ENCODE measurements at regions not wholly inside any gene's neighbourhood (a gene's known extent, or its start where the extent isn't known, plus 50 kb on each side); places are given as distances from the start of the nearest gene placed in this dataset.

DNA sequence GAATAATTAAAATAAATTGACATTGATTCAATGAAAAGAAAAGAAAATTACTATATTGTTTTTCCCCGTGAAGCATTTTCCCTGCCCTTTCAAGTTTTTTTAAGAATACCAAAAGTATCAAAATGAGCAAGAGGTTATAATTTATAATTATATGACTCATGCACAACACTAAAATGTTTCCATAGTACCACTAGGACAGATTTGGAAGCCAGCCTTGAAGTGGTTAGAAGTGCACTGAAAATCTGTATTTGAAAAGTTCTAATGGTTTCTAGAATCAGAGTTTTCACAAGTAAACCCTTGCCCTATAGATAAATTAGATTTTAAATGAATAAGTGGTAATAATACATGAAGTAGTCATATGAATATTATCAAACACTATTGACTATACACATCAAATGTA is 140.9 kb downstream of the HNRNPD start:
- Mint-ChIP-seq H3K27me3 (peaks cover 9 to 16% of the 10 kb centered on the region in 2 donors), H3K4me3 (no peak overlapping the region), H3K9me3 (peaks cover 0 to 5% (median 0%) of the 10 kb centered on the region in 8 donors), H3K36me3 (no peaks in the 10 kb centered on the region), H3K4me1 (no peaks in the 10 kb centered on the region), H3K27ac (no peak overlapping the region)
- Histone ChIP-seq H3K36me3 (ENCODE audit: insufficient read depth, low read length) (no peaks in the 10 kb centered on the region), H3K27ac (ENCODE audit: low read depth, low read length) (no peak overlapping the region), H3K4me3 (ENCODE audit: low read length in 2 of 2) (no peak overlapping the region), H3K27me3 (ENCODE audit: insufficient read depth, low read length) (no peaks in the 10 kb centered on the region), H3K9me3 (ENCODE audit: control insufficient read depth in 1 of 2, low read length in 2 of 2) (no peaks in the 10 kb centered on the region), H3K4me1 (ENCODE audit: insufficient read depth, low read length) (no peaks in the 10 kb centered on the region)
- POLR2A ChIA-PET (ENCODE audit: partially characterized antibody): no interaction called here
- DNase-seq: no peak
- intact Hi-C loops (cut with micrococcal nuclease): no loop called here
- CTCF ChIA-PET (ENCODE audit: partially characterized antibody): no interaction called here

DNA sequence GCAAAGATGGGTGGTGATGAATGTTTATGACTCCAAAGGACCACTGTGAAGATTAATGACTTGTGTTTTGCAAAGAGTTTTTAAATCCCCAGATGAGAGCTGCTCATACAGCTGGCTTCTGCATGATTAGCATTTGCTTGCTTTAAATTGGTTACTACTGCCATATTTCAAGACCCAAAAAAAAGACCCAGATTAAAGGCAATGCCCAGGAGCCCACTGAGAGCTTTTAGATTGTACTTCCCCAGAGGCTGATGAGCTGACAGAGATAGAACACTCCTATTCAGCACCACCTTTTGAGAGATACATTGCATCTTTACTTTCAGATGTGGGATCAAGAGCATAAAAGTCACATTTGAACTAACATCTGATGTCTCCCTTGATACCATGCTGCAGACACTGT is 142.0 kb downstream of the HNRNPD start:
- Mint-ChIP-seq H3K9me3 (peaks cover 0 to 3% (median 0%) of the 10 kb centered on the region in 8 donors), H3K27ac (no peak overlapping the region), H3K4me3 (no peak overlapping the region), H3K36me3 (no peaks in the 10 kb centered on the region), H3K4me1 (no peaks in the 10 kb centered on the region), H3K27me3 (peaks cover 8 to 17% of the 10 kb centered on the region in 2 donors)
- H3K4me1 ChIP-seq (ENCODE audit: insufficient read depth, low read length): no peaks in the 10 kb centered on the region
- H3K36me3 ChIP-seq (ENCODE audit: insufficient read depth, low read length): no peaks in the 10 kb centered on the region
- no peaks in the 10 kb centered on the region for H3K9me3 ChIP-seq (ENCODE audit: control insufficient read depth in 1 of 2, low read length in 2 of 2)
- H3K27ac ChIP-seq (ENCODE audit: low read depth, low read length): no peak overlapping the region
- no peak for DNase-seq
- H3K4me3 ChIP-seq (ENCODE audit: low read length in 2 of 2): no peak overlapping the region
- CTCF ChIA-PET (ENCODE audit: partially characterized antibody): no interaction called here
- no peaks in the 10 kb centered on the region for H3K27me3 ChIP-seq (ENCODE audit: insufficient read depth, low read length)
- POLR2A ChIA-PET (ENCODE audit: partially characterized antibody): no interaction called here
- intact Hi-C loops (cut with micrococcal nuclease): no loop called here

DNA sequence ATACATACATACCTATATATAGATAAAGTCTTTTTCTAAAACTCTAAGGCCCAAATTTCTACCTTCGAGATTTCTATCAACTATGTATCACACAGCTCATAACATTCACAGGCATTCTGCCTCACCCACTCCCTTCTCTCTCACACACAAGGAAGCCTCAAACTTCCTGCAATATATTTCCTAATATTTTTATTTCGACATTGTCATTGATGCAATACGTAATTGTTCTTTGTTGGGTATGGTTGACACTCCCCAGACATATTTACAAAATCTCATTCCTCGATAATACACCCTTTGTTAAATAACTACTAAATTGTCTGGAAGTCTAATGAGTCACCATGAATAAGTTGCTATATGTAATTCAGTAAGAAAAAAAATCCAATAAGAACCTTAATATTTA is 143.5 kb downstream of the HNRNPD start:
- Histone ChIP-seq H3K9me3 (ENCODE audit: control insufficient read depth in 1 of 2, low read length in 2 of 2) (no peaks in the 10 kb centered on the region), H3K36me3 (ENCODE audit: insufficient read depth, low read length) (no peaks in the 10 kb centered on the region), H3K27me3 (ENCODE audit: insufficient read depth, low read length) (no peaks in the 10 kb centered on the region), H3K4me1 (ENCODE audit: insufficient read depth, low read length) (no peaks in the 10 kb centered on the region), H3K27ac (ENCODE audit: low read depth, low read length) (no peak overlapping the region), H3K4me3 (ENCODE audit: low read length in 2 of 2) (no peak overlapping the region)
- ChIA-PET POLR2A (ENCODE audit: partially characterized antibody) (no interaction called here), CTCF (ENCODE audit: partially characterized antibody) (no interaction called here)
- no peak for DNase-seq
- H3K4me3 Mint-ChIP-seq: no peak overlapping the region
- no peaks in the 10 kb centered on the region for H3K4me1 Mint-ChIP-seq
- no peaks in the 10 kb centered on the region for H3K36me3 Mint-ChIP-seq
- intact Hi-C loops (cut with micrococcal nuclease): no loop called here
- H3K9me3 Mint-ChIP-seq: peaks cover 0 to 3% (median 0%) of the 10 kb centered on the region in 8 donors
- H3K27me3 Mint-ChIP-seq: peaks cover 9 to 15% of the 10 kb centered on the region in 2 donors
- H3K27ac Mint-ChIP-seq: no peak overlapping the region

- Histone ChIP-seq H3K4me1 (ENCODE audit: insufficient read depth, low read length) (peaks cover 14% of the 10 kb centered on the region), H3K27me3 (ENCODE audit: insufficient read depth, low read length) (no peaks in the 10 kb centered on the region), H3K4me3 (ENCODE audit: low read length in 2 of 2) (no peak overlapping the region), H3K27ac (ENCODE audit: low read depth, low read length) (no peak overlapping the region), H3K9me3 (ENCODE audit: control insufficient read depth in 1 of 2, low read length in 2 of 2) (no peaks in the 10 kb centered on the region), H3K36me3 (ENCODE audit: insufficient read depth, low read length) (no peaks in the 10 kb centered on the region)
- CTCF ChIA-PET (ENCODE audit: partially characterized antibody): interaction anchor here (0.9 to 1.8 kb wide), 2 partner anchors 43 to 101 kb away, joined by 3 to 5 read pairs; no protein-coding TSS in a partner anchor
- Mint-ChIP-seq H3K4me3 (no peak overlapping the region), H3K36me3 (no peaks in the 10 kb centered on the region), H3K27ac (no peak overlapping the region), H3K27me3 (peaks cover 7% of the 10 kb centered on the region in 2 donors), H3K9me3 (peaks cover 0 to 2% (median 0%) of the 10 kb centered on the region in 8 donors), H3K4me1 (peaks cover 4 to 11% (median 7%) of the 10 kb centered on the region in 4 donors)
- POLR2A ChIA-PET (ENCODE audit: partially characterized antibody): no interaction called here
- DNase-seq: no peak
- intact Hi-C loops (cut with micrococcal nuclease): no loop called here
Observed at GRCh38 chr4:82225030-82225429, 148.8 kb downstream of the HNRNPD start.

DNA sequence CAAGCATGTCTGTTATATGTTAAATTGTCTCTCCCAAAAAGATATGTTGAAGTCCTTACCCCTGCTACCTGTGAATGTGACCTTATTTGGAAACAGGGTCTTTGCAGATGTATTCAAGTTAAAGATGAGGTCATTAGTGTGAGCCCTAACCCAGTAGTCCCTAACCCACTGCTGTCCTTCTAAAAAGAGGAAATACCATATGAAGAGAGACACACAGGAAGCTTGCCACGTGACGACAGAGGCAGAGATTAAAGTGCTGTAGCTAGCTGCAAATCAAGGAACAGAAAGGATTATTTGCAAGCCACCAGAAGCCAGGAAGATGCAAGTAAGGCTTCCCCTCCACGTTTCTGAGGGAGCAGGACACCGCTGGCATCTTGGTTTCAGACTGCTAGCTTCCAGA is 150.1 kb downstream of the HNRNPD start:
- no peaks in the 10 kb centered on the region for H3K27me3 ChIP-seq (ENCODE audit: insufficient read depth, low read length)
- H3K4me3 Mint-ChIP-seq: peak overlapping the region in 7 of 8 donors; percentile 5 to 80 (median 58)
- peak; percentile 25 to 46 (median 30) for DNase-seq
- H3K36me3 ChIP-seq (ENCODE audit: insufficient read depth, low read length): no peaks in the 10 kb centered on the region
- peaks cover 0 to 2% (median 0%) of the 10 kb centered on the region in 8 donors for H3K9me3 Mint-ChIP-seq
- ChIA-PET CTCF (ENCODE audit: partially characterized antibody) (interaction anchor here (1.0 to 1.4 kb wide), 3 partner anchors 10 to 45 kb away, joined by 3 to 8 read pairs (median 3); no protein-coding TSS in a partner anchor), POLR2A (ENCODE audit: partially characterized antibody) (no interaction called here)
- no peaks in the 10 kb centered on the region for H3K9me3 ChIP-seq (ENCODE audit: control insufficient read depth in 1 of 2, low read length in 2 of 2)
- H3K36me3 Mint-ChIP-seq: no peaks in the 10 kb centered on the region
- no peak overlapping the region for H3K4me3 ChIP-seq (ENCODE audit: low read length in 2 of 2)
- intact Hi-C loops (cut with micrococcal nuclease): loop anchor here (1.0 kb wide), 1 partner anchor 45 kb away; no protein-coding TSS in a partner anchor
- peak overlapping the region in 2 of 7 donors; percentile 14 to 39 for H3K27ac Mint-ChIP-seq
- H3K4me1 ChIP-seq (ENCODE audit: insufficient read depth, low read length): peaks cover 14% of the 10 kb centered on the region
- H3K27me3 Mint-ChIP-seq: peaks cover 4 to 5% of the 10 kb centered on the region in 2 donors
- peaks cover 4 to 11% (median 7%) of the 10 kb centered on the region in 4 donors for H3K4me1 Mint-ChIP-seq
- no peak overlapping the region for H3K27ac ChIP-seq (ENCODE audit: low read depth, low read length)

DNA sequence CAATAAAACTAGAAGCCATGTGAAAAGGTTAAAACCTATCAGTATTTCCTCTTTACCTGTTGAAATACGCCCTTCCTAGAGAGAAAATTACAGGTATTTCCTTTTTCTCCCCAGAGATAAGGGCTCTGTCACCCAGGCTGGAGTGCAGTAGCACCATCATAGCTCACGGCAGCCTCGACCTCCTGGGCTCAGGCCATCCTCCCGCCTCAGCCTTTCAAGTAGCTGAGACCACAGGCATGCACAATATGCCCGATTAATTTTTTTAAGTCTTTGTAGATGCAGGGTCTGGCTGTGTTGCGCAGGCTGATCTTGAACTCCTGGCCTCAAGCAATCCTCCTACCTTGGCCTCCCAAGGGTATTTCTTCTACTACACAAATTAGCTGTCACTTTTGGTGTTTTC is 154.4 kb downstream of the HNRNPD start:
- CTCF ChIA-PET (ENCODE audit: partially characterized antibody): interaction anchor here (1.0 to 2.3 kb wide), 3 partner anchors 65 to 306 kb away, joined by 3 to 10 read pairs (median 4); no protein-coding TSS in a partner anchor
- POLR2A ChIA-PET (ENCODE audit: partially characterized antibody): no interaction called here
- Mint-ChIP-seq H3K9me3 (peaks cover 0 to 4% (median 0%) of the 10 kb centered on the region in 8 donors), H3K27ac (no peak overlapping the region), H3K27me3 (no peaks in the 10 kb centered on the region), H3K4me3 (no peak overlapping the region), H3K4me1 (peaks cover 9 to 20% (median 12%) of the 10 kb centered on the region in 4 donors), H3K36me3 (no peaks in the 10 kb centered on the region)
- H3K27me3 ChIP-seq (ENCODE audit: insufficient read depth, low read length): no peaks in the 10 kb centered on the region
- H3K4me1 ChIP-seq (ENCODE audit: insufficient read depth, low read length): peaks cover 15% of the 10 kb centered on the region
- no peak overlapping the region for H3K27ac ChIP-seq (ENCODE audit: low read depth, low read length)
- DNase-seq: no peak
- no peak overlapping the region for H3K4me3 ChIP-seq (ENCODE audit: low read length in 2 of 2)
- no peaks in the 10 kb centered on the region for H3K9me3 ChIP-seq (ENCODE audit: control insufficient read depth in 1 of 2, low read length in 2 of 2)
- H3K36me3 ChIP-seq (ENCODE audit: insufficient read depth, low read length): no peaks in the 10 kb centered on the region
- intact Hi-C loops (cut with micrococcal nuclease): loop anchor here (5.0 kb wide), 1 partner anchor 812 kb away; no protein-coding TSS in a partner anchor

GRCh38 chr4:82217986-82218715 is 155.6 kb downstream of the HNRNPD start:
- CTCF ChIA-PET (ENCODE audit: partially characterized antibody): interaction anchor here (0.9 to 2.3 kb wide), 4 partner anchors 9 to 305 kb away, joined by 3 to 10 read pairs (median 4); no protein-coding TSS in a partner anchor
- no peak overlapping the region for H3K4me3 Mint-ChIP-seq
- H3K4me1 ChIP-seq (ENCODE audit: insufficient read depth, low read length): peaks cover 15% of the 10 kb centered on the region
- peak in 4 of 5 donors; percentile 10 to 22 (median 17) for DNase-seq
- H3K4me1 Mint-ChIP-seq: peaks cover 13 to 24% (median 15%) of the 10 kb centered on the region in 4 donors
- no peak overlapping the region for H3K27ac ChIP-seq (ENCODE audit: low read depth, low read length)
- no peaks in the 10 kb centered on the region for H3K27me3 Mint-ChIP-seq
- no peaks in the 10 kb centered on the region for H3K36me3 Mint-ChIP-seq
- no peaks in the 10 kb centered on the region for H3K27me3 ChIP-seq (ENCODE audit: insufficient read depth, low read length)
- POLR2A ChIA-PET (ENCODE audit: partially characterized antibody): no interaction called here
- no peak overlapping the region for H3K4me3 ChIP-seq (ENCODE audit: low read length in 2 of 2)
- H3K27ac Mint-ChIP-seq: peak overlapping the region in 1 of 7 donors; percentile 32
- intact Hi-C loops (cut with micrococcal nuclease): loop anchor here (1.0 to 5.0 kb wide), 2 partner anchors 94 to 811 kb away; no protein-coding TSS in a partner anchor
- no peaks in the 10 kb centered on the region for H3K9me3 ChIP-seq (ENCODE audit: control insufficient read depth in 1 of 2, low read length in 2 of 2)
- no peaks in the 10 kb centered on the region for H3K36me3 ChIP-seq (ENCODE audit: insufficient read depth, low read length)
- H3K9me3 Mint-ChIP-seq: peaks cover 0 to 4% (median 0%) of the 10 kb centered on the region in 8 donors
